GM23338 (cell line): ENCODE measurements at regions not wholly inside any gene's neighbourhood (a gene's known extent, or its start where the extent isn't known, plus 50 kb on each side); places are given as distances from the start of the nearest gene placed in this dataset.

Source experiments
- ATAC-seq: fragments of 200-7000 bp; cut with Tn5 transposase; 3 replicates; pipeline ENCODE4 v1.9.1; 2020
- DNase-seq: peaks from one replicate; pipeline ENCODE4 v3.0.0-alpha.2; 2015; ENCODE audit warnings: low spot score
- H2AFZ ChIP-seq: fragments of 200-600 bp; sonication (generic); 2 replicates; pipeline ENCODE4 v1.8.0; 2016; ENCODE audit warnings: antibody characterized with exemption, mild to moderate bottlenecking, moderate library complexity
- H3F3A ChIP-seq: fragments of 200-600 bp; sonication (generic); replicated peaks from 2 replicates; pipeline ENCODE4 v1.8.0; 2017; ENCODE audit warnings: antibody characterized with exemption, mixed run types, low read depth
- H3K27ac ChIP-seq: fragments of 200-600 bp; sonication (generic); 2 replicates; pipeline ENCODE4 v1.6.1; 2016; ENCODE audit warnings: low read depth
- H3K27me3 ChIP-seq: fragments of 200-600 bp; sonication (generic); 2 replicates; pipeline ENCODE4 v1.8.0; 2016; ENCODE audit warnings: mild to moderate bottlenecking, mixed run types, moderate library complexity; ENCODE audit not compliant: insufficient read depth
- H3K36me3 ChIP-seq: fragments of 200-600 bp; sonication (generic); 2 replicates; pipeline ENCODE4 v1.8.0; 2016; ENCODE audit warnings: mild to moderate bottlenecking; ENCODE audit not compliant: insufficient read depth
- H3K4me1 ChIP-seq: fragments of 200-600 bp; sonication (generic); 2 replicates; pipeline ENCODE4 v1.8.0; 2016; ENCODE audit warnings: mild to moderate bottlenecking, moderate library complexity; ENCODE audit not compliant: insufficient read depth
- H3K4me2 ChIP-seq: fragments of 200-600 bp; sonication (generic); 2 replicates; pipeline ENCODE4 v1.7.1; 2017; ENCODE audit warnings: mixed run types
- H3K4me3 ChIP-seq: fragments of 200-600 bp; sonication (generic); 2 replicates; pipeline ENCODE4 v1.6.1; 2016; ENCODE audit warnings: mixed run types
- H3K79me2 ChIP-seq: fragments of 200-600 bp; sonication (generic); replicated peaks from 2 replicates; pipeline ENCODE4 v1.8.0; 2017; ENCODE audit warnings: mild to moderate bottlenecking; ENCODE audit not compliant: insufficient read depth
- H3K9me2 ChIP-seq: fragments of 200-600 bp; sonication (generic); 2 replicates; pipeline ENCODE4 v1.8.0; 2017; ENCODE audit not compliant: insufficient read depth
- H4K20me1 ChIP-seq: fragments of 200-600 bp; sonication (generic); replicated peaks from 2 replicates; pipeline ENCODE4 v1.8.0; 2017; ENCODE audit warnings: mild to moderate bottlenecking; ENCODE audit not compliant: insufficient read depth
- H3K27ac Mint-ChIP-seq: 2 replicates; pipeline ENCODE4 v1.8.0; 2020; ENCODE audit warnings: inconsistent platforms, mild to moderate bottlenecking, moderate library complexity, mixed read lengths
- H3K27me3 Mint-ChIP-seq: 3 replicates; pipeline ENCODE4 v1.8.0; 2022; ENCODE audit warnings: low read depth, mild to moderate bottlenecking, moderate library complexity, mixed read lengths, inconsistent platforms; ENCODE audit not compliant: insufficient read depth, poor library complexity
- H3K36me3 Mint-ChIP-seq: 3 replicates; pipeline ENCODE4 v1.8.0; 2021; ENCODE audit warnings: low read depth, mild to moderate bottlenecking, inconsistent platforms, moderate library complexity, mixed read lengths
- H3K4me1 Mint-ChIP-seq: 3 replicates; pipeline ENCODE4 v1.8.0; 2020; ENCODE audit warnings: mild to moderate bottlenecking, inconsistent platforms, mixed read lengths
- H3K4me3 Mint-ChIP-seq: 3 replicates; pipeline ENCODE4 v1.8.0; 2021; ENCODE audit warnings: moderate library complexity, mild to moderate bottlenecking, inconsistent platforms, mixed read lengths
- H3K9me3 Mint-ChIP-seq: 3 replicates; pipeline ENCODE4 v1.8.0; 2020; ENCODE audit warnings: moderate library complexity, mild to moderate bottlenecking, inconsistent platforms, mixed read lengths
- CREB1 ChIP-seq: fragments of 250-450 bp; sonication (Bioruptor Pico); IDR thresholded peaks from 2 replicates; pipeline ENCODE4 v1.5.0; 2020; ENCODE audit warnings: low read depth, mild to moderate bottlenecking, moderate library complexity
- CTCF ChIP-seq, 2 experiments: fragments of 200-600 bp in 1 of 2; sonication (generic) in 1 of 2; conservative IDR thresholded peaks; 2 replicates each; pipeline versions ENCODE4 v1.5.1 to v1.6.1; 2016 to 2017; ENCODE audit warnings: antibody characterized with exemption in 2 of 2, low read depth in 2 of 2, mild to moderate bottlenecking in 2 of 2, moderate library complexity in 1 of 2
- ETS1 ChIP-seq: IDR thresholded peaks from 2 replicates; pipeline ENCODE4 v1.6.1; 2016; ENCODE audit warnings: antibody characterized with exemption
- EZH2 ChIP-seq: fragments of 200-600 bp; sonication (generic); IDR thresholded peaks from one replicate; pipeline ENCODE4 v1.8.0; 2017; ENCODE audit warnings: antibody characterized with exemption, mild to moderate bottlenecking, low read depth; ENCODE audit not compliant: unreplicated experiment
- EZH2phosphoT487 ChIP-seq: fragments of 200-600 bp; sonication (generic); IDR thresholded peaks from one replicate; pipeline ENCODE4 v1.8.1; 2018; ENCODE audit warnings: antibody characterized with exemption; ENCODE audit not compliant: unreplicated experiment
- JUNB ChIP-seq: IDR thresholded peaks from one replicate; pipeline ENCODE4 v1.6.1; 2016; ENCODE audit warnings: antibody characterized with exemption; ENCODE audit not compliant: unreplicated experiment
- NANOG ChIP-seq: IDR thresholded peaks from 2 replicates; pipeline ENCODE4 v1.6.1; 2016; ENCODE audit warnings: antibody characterized with exemption, borderline replicate concordance
- POLR2AphosphoS5 ChIP-seq: IDR thresholded peaks from 2 replicates; pipeline ENCODE4 v1.6.1; 2016; ENCODE audit warnings: antibody characterized with exemption, low read depth
- REST ChIP-seq: IDR thresholded peaks from one replicate; pipeline ENCODE4 v1.6.1; 2018; ENCODE audit warnings: antibody characterized with exemption; ENCODE audit not compliant: unreplicated experiment
- STAT1 ChIP-seq: IDR thresholded peaks from one replicate; pipeline ENCODE4 v1.6.1; 2016; ENCODE audit warnings: antibody characterized with exemption; ENCODE audit not compliant: unreplicated experiment
- ZNF114 ChIP-seq: fragments of 250-450 bp; sonication (Bioruptor Pico); IDR thresholded peaks from 2 replicates; pipeline ENCODE4 v1.5.0; 2020; ENCODE audit warnings: mild to moderate bottlenecking, moderate library complexity
- ZNF331 ChIP-seq: fragments of 250-450 bp; sonication (Bioruptor Pico); IDR thresholded peaks from 2 replicates; pipeline ENCODE4 v1.5.0; 2020; ENCODE audit warnings: low read depth, mild to moderate bottlenecking, moderate library complexity
- ZNF462 ChIP-seq: fragments of 250-450 bp; sonication (Bioruptor Pico); IDR thresholded peaks from 2 replicates; pipeline ENCODE4 v1.5.0; 2020; ENCODE audit warnings: mild to moderate bottlenecking, moderate library complexity

- no peak for TF ChIP-seq CTCF (conservative IDR thresholded peaks at IDR 0.05; ENCODE audit: low read depth in 2 of 2)
- no peak for TF ChIP-seq CREB1 (CRISPR knock-in tag)
- TF ChIP-seq ETS1 = no peak
- TF ChIP-seq EZH2 = no peak
- no peak for TF ChIP-seq NANOG
- TF ChIP-seq JUNB = no peak
- no peak for TF ChIP-seq EZH2phosphoT487
- TF ChIP-seq REST = no peak
- no peak for TF ChIP-seq STAT1
- no peak for TF ChIP-seq ZNF114 (CRISPR knock-in tag)
- TF ChIP-seq ZNF331 (CRISPR knock-in tag) = no peak
- TF ChIP-seq ZNF462 (CRISPR knock-in tag) = no peak
- no peak for TF ChIP-seq POLR2AphosphoS5
- H3K4me1 ChIP-seq = no peaks in the 10 kb centered on the region
- DNase-seq = no peak
- peaks cover 1% of the 10 kb centered on the region for H3K27me3 Mint-ChIP-seq
- H3K36me3 Mint-ChIP-seq = peaks cover 21% of the 10 kb centered on the region
- 0 out of 2 replicates have a peak, but pooled peaks cover 5% of the 10 kb centered on the region for H3K9me2 ChIP-seq
- H3K4me3 Mint-ChIP-seq = no peak overlapping the region
- H3K36me3 ChIP-seq = no peaks in the 10 kb centered on the region
- no peaks in the 10 kb centered on the region for H3F3A ChIP-seq
- no peak overlapping the region for H3K27ac ChIP-seq
- H3K4me1 Mint-ChIP-seq = no peaks in the 10 kb centered on the region
- H3K4me2 ChIP-seq = no peak overlapping the region
- H3K79me2 ChIP-seq = no peaks in the 10 kb centered on the region
- H3K9me3 Mint-ChIP-seq = peaks cover 40% of the 10 kb centered on the region
- no peak overlapping the region for H3K4me3 ChIP-seq
- H4K20me1 ChIP-seq = no peaks in the 10 kb centered on the region
- H3K27ac Mint-ChIP-seq = no peak overlapping the region
- ATAC-seq = no peak
- H2AFZ ChIP-seq = no peak overlapping the region
- H3K27me3 ChIP-seq = no peaks in the 10 kb centered on the region
Measured at GRCh38 chr14:28542040-28542439, 224.5 kb upstream of the FOXG1 start.
